Mucosa of rectum (tissue), 2 donors: ENCODE measurements at regions not wholly inside any gene's neighbourhood (a gene's known extent, or its start where the extent isn't known, plus 50 kb on each side); places are given as distances from the start of the nearest gene placed in this dataset.

Experiments
- H3K27ac ChIP-seq, 2 donors: one replicate each; pipeline ENCODE4 v1.7.0; 2013; ENCODE audit warnings: inconsistent platforms in 2 of 2, low read depth in 2 of 2, low read length in 2 of 2
- H3K27me3 ChIP-seq, 2 donors: one replicate each; pipeline ENCODE4 v1.7.0; 2013; ENCODE audit warnings: low read length in 2 of 2; ENCODE audit not compliant: control insufficient read depth in 2 of 2, insufficient read depth in 2 of 2
- H3K36me3 ChIP-seq, 2 donors: one replicate each; pipeline ENCODE4 v1.7.0; 2013; ENCODE audit warnings: low read length in 2 of 2; ENCODE audit not compliant: control insufficient read depth in 2 of 2, insufficient read depth in 2 of 2
- H3K4me1 ChIP-seq, 2 donors: one replicate each; pipeline ENCODE4 v1.7.0; 2013; ENCODE audit warnings: low read length in 2 of 2, mild to moderate bottlenecking in 1 of 2; ENCODE audit not compliant: control insufficient read depth in 2 of 2, insufficient read depth in 2 of 2
- H3K4me3 ChIP-seq, 2 donors: one replicate each; pipeline ENCODE4 v1.7.0; 2013; ENCODE audit warnings: low read length in 2 of 2
- H3K9ac ChIP-seq, 2 donors: one replicate each; pipeline ENCODE4 v1.7.0; 2013; ENCODE audit warnings: low read length in 2 of 2, low read depth in 1 of 2, mild to moderate bottlenecking in 1 of 2
- H3K9me3 ChIP-seq, 2 donors: one replicate each; pipeline ENCODE4 v1.7.0; 2013; ENCODE audit warnings: low read length in 2 of 2; ENCODE audit not compliant: control insufficient read depth in 2 of 2
- donor health status: healthy.
- donor health status: Normal muscosa, but diverticular disease.

- no peak overlapping the region for H3K4me3 ChIP-seq
- H3K4me1 ChIP-seq: no peaks in the 10 kb centered on the region
- no peak overlapping the region for H3K27ac ChIP-seq
- no peaks in the 10 kb centered on the region for H3K9me3 ChIP-seq
- H3K9ac ChIP-seq: no peak overlapping the region
- no peaks in the 10 kb centered on the region for H3K27me3 ChIP-seq
- no peaks in the 10 kb centered on the region for H3K36me3 ChIP-seq
Measured at GRCh38 chr16:66002601-66003000, 363.9 kb upstream of the CDH5 start.

- Histone ChIP-seq H3K27me3 (no peaks in the 10 kb centered on the region), H3K9me3 (no peaks in the 10 kb centered on the region), H3K9ac (no peak overlapping the region), H3K27ac (no peak overlapping the region), H3K36me3 (no peaks in the 10 kb centered on the region), H3K4me3 (no peak overlapping the region), H3K4me1 (no peaks in the 10 kb centered on the region)
Measured at GRCh38 chr16:66001432-66001831, 365.1 kb upstream of the CDH5 start.

DNA sequence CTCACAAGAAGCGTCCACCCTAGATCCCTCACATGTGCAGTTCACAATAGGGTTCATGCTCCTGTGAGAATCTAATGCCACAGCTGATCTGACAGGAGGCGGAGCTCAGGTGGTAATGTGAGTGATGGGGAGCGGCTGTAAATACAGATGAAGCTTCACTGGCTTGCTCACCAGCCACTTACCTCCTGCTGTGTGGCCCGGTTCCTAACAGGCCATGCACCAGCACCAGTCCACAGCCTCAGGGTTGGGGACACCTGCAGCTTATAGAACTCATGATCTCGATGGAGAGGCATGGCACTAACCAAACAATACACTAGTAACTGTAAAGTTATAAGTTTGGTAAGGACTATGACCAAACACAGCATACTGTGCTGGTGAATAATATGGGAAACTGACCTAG is 368.0 kb upstream of the CDH5 start:
- H3K27me3 ChIP-seq: no peaks in the 10 kb centered on the region
- no peaks in the 10 kb centered on the region for H3K36me3 ChIP-seq
- H3K9me3 ChIP-seq: no peaks in the 10 kb centered on the region
- H3K4me1 ChIP-seq: no peaks in the 10 kb centered on the region
- H3K9ac ChIP-seq: no peak overlapping the region
- H3K4me3 ChIP-seq: no peak overlapping the region
- no peak overlapping the region for H3K27ac ChIP-seq

DNA sequence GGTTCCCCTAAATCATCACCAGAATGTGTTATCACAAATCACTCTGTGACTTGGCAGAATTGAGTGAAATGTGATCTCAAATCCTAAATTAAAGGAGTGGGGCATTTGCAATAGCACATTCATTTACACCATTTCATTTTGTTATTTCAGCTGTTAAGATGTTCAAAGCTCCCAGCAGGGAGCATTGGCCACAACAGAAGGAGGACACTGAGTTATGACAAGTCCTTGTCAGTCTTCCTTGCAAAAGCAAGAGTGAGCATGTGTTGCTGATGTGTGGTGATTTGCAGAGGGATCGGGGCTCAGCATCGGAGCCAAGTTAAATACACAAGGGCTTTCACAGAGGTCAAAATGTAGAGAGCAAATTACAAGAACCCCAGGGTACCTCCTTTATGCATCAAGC is 372.2 kb upstream of the CDH5 start:
- Histone ChIP-seq H3K4me1 (no peaks in the 10 kb centered on the region), H3K9ac (no peak overlapping the region), H3K9me3 (no peaks in the 10 kb centered on the region), H3K4me3 (no peak overlapping the region), H3K27me3 (peaks cover 0 to 2% of the 10 kb centered on the region in 2 donors), H3K27ac (no peak overlapping the region), H3K36me3 (no peaks in the 10 kb centered on the region)

- no peak overlapping the region for H3K9ac ChIP-seq
- no peaks in the 10 kb centered on the region for H3K9me3 ChIP-seq
- H3K36me3 ChIP-seq: no peaks in the 10 kb centered on the region
- H3K27ac ChIP-seq: no peak overlapping the region
- H3K27me3 ChIP-seq: peaks cover 0 to 2% of the 10 kb centered on the region in 2 donors
- H3K4me1 ChIP-seq: no peaks in the 10 kb centered on the region
- H3K4me3 ChIP-seq: no peak overlapping the region
Measured at GRCh38 chr16:65991149-65991701, 375.3 kb upstream of the CDH5 start.

DNA sequence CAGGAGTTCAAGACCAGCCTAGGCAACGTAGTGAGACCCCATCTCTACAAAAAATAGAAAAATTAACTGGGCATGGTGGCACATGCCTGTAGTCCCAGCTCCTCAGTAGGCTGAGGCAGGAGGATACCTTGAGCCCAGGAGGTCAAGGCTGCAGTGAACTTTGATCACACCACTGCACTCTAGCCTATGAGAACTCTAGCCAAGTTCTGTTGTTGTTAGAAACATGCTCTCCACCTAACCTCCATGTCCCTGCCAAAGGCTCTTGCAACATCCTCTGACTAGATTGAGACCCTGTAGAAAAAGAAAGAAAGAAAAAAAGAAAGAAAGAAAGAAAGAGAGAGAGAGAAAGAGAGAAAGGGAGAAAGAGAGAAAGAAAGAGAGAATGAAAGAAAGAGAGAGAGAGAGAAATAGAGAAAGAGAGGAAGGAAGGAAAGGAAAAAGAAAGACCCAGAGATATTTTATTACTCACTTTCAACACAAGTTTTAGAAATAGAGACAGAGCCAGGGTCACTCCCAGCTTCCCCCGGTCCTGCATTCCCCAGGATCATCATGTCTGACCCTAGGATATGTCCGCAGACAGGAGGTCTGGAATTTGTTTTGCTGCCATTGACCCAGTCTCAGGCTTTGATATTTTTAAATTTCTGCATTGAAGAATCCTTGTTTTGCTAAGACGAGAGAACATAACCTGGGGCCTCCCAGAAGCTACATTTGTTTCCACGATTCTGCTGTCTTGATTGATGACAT is 376.5 kb upstream of the CDH5 start:
- no peaks in the 10 kb centered on the region for H3K9me3 ChIP-seq
- H3K4me1 ChIP-seq: no peaks in the 10 kb centered on the region
- H3K27me3 ChIP-seq: peaks cover 0 to 2% of the 10 kb centered on the region in 2 donors
- no peaks in the 10 kb centered on the region for H3K36me3 ChIP-seq
- no peak overlapping the region for H3K27ac ChIP-seq
- H3K9ac ChIP-seq: no peak overlapping the region
- H3K4me3 ChIP-seq: no peak overlapping the region

- Histone ChIP-seq H3K27ac (no peak overlapping the region), H3K36me3 (no peaks in the 10 kb centered on the region), H3K9me3 (no peaks in the 10 kb centered on the region), H3K4me3 (no peak overlapping the region), H3K9ac (no peak overlapping the region), H3K27me3 (peaks cover 0 to under 1% of the 10 kb centered on the region in 2 donors), H3K4me1 (no peaks in the 10 kb centered on the region)
Measured at GRCh38 chr16:65988024-65988595, 378.4 kb upstream of the CDH5 start.

GRCh38 chr16:65984296-65984695 is 382.2 kb upstream of the CDH5 start:
- Histone ChIP-seq H3K27ac (no peak overlapping the region), H3K4me3 (no peak overlapping the region), H3K9me3 (no peaks in the 10 kb centered on the region), H3K9ac (no peak overlapping the region), H3K27me3 (no peaks in the 10 kb centered on the region), H3K36me3 (no peaks in the 10 kb centered on the region), H3K4me1 (no peaks in the 10 kb centered on the region)

GRCh38 chr16:65981057-65981456 is 385.4 kb upstream of the CDH5 start:
- Histone ChIP-seq H3K4me3 (no peak overlapping the region), H3K36me3 (no peaks in the 10 kb centered on the region), H3K9ac (no peak overlapping the region), H3K27ac (no peak overlapping the region), H3K27me3 (no peaks in the 10 kb centered on the region), H3K4me1 (no peaks in the 10 kb centered on the region), H3K9me3 (no peaks in the 10 kb centered on the region)

DNA sequence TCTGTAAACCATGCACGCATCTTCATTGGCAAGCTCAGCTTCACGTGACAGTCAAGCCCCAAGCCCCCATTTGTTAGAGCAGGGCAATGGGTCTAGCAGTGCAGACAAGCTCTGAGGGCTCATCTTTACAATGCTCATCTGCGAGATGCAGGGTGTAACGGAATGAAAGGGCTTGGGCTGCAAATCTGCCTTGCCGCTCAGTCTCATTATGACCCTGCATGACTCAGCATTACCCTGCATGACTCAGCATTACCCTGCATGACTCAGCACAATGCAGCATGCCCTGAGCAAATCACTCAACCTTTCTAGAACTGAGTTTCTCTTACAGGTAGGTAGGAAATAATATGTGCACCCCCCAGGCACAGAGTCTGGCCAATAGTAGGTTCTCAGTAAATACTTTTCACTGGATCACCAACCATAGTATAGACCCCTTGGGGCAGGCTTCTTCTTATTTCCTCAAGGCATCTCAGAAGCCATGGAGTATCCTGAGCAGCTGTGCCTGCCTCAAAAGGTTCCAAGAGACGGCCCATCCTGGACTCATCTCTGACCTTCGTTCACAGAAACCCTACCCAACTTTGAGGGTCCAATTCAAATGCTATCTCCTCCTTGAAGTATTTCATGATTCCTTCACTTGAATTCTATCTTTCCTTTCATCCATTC is 391.3 kb upstream of the CDH5 start:
- no peaks in the 10 kb centered on the region for H3K4me1 ChIP-seq
- H3K27ac ChIP-seq: no peak overlapping the region
- H3K27me3 ChIP-seq: no peaks in the 10 kb centered on the region
- H3K36me3 ChIP-seq: no peaks in the 10 kb centered on the region
- H3K9me3 ChIP-seq: no peaks in the 10 kb centered on the region
- no peak overlapping the region for H3K4me3 ChIP-seq
- no peak overlapping the region for H3K9ac ChIP-seq
